Left lung (tissue), 4 donors: ENCODE measurements at regions not wholly inside any gene's neighbourhood (a gene's known extent, or its start where the extent isn't known, plus 50 kb on each side); places are given as distances from the start of the nearest gene placed in this dataset.
A peak's percentile ranks its signal among the peaks of the same experiment; 100 is the strongest.
"Not testable (repeated sequence)": the region's sequence is repeated elsewhere in the genome, so short reads cannot be mapped to it uniquely, and the experiment has no call there.

Experiments used
- ATAC-seq: fragments of 200-7000 bp; cut with Tn5 transposase; one replicate; pipeline ENCODE4 v1.9.1; 2020; ENCODE audit warnings: moderate library complexity
- DNase-seq, 4 donors: peaks; one replicate each; pipeline ENCODE4 v3.0.0-alpha.2; 2013 to 2020
- H3K27ac ChIP-seq, 2 donors: fragments of 200-600 bp; sonication (generic) in 1 of 2; one replicate each; pipeline versions ENCODE4 v1.5.0 to v1.8.0; 2020 to 2021
- H3K27me3 ChIP-seq, 2 donors: fragments of 200-600 bp; sonication (generic) in 1 of 2; one replicate each; pipeline versions ENCODE4 v1.5.0 to v1.8.0; 2020 to 2021
- H3K36me3 ChIP-seq, 2 donors: fragments of 200-600 bp; sonication (generic) in 1 of 2; one replicate each; pipeline versions ENCODE4 v1.5.0 to v1.8.0; 2020 to 2021
- H3K4me1 ChIP-seq, 2 donors: fragments of 200-600 bp; one replicate each; pipeline ENCODE4 v1.8.0; 2021
- H3K4me3 ChIP-seq, 2 donors: fragments of 200-600 bp; sonication (generic) in 1 of 2; one replicate each; pipeline versions ENCODE4 v1.5.0 to v1.8.0; 2020 to 2021; ENCODE audit warnings: mild to moderate bottlenecking in 1 of 2
- H3K9me3 ChIP-seq, 2 donors: fragments of 200-600 bp; sonication (generic) in 1 of 2; one replicate each; pipeline versions ENCODE4 v1.5.0 to v1.8.0; 2020 to 2021
- intact Hi-C, 2 donors: fragments of 100-400 bp; cut with DNase I; formaldehyde crosslinking; loops; one replicate each; pipeline versions ENCODE4 v1.11.2 to v1.14.2; 2022
- TF ChIP-seq, protein P1 (sequence below), 2 donors: fragments of 200-600 bp; sonication (generic) in 1 of 2; IDR thresholded peaks; one replicate each; pipeline versions ENCODE4 v1.5.0 to v1.8.0; 2021; ENCODE audit warnings: antibody characterized with exemption in 2 of 2
- donor health status: DM: no; HTN: yes; CAD: no.
- donor health status: DM: no; HTN: no; CAD: no.

DNA sequence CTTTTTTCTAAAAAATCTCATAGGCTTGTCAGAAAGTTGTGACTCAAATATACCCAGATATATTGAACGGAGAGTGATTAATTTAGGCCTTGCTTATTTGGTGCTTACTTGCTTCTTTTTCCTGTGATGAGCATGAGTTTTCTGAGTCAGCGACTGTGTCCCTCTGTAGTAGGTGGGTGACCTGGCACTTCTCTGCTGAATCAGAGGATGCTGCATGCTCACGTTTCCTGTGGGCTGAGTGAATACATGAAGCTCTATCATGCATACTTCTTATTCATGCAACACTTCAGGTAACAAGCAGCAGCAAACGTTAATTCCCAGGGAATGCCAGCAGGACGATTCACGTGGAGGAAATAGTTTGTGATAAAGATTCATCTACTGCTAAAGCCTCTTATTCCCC is 245.0 kb downstream of the KLF5 start:
- TF ChIP-seq, protein P1, sequence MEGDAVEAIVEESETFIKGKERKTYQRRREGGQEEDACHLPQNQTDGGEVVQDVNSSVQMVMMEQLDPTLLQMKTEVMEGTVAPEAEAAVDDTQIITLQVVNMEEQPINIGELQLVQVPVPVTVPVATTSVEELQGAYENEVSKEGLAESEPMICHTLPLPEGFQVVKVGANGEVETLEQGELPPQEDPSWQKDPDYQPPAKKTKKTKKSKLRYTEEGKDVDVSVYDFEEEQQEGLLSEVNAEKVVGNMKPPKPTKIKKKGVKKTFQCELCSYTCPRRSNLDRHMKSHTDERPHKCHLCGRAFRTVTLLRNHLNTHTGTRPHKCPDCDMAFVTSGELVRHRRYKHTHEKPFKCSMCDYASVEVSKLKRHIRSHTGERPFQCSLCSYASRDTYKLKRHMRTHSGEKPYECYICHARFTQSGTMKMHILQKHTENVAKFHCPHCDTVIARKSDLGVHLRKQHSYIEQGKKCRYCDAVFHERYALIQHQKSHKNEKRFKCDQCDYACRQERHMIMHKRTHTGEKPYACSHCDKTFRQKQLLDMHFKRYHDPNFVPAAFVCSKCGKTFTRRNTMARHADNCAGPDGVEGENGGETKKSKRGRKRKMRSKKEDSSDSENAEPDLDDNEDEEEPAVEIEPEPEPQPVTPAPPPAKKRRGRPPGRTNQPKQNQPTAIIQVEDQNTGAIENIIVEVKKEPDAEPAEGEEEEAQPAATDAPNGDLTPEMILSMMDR (IDR thresholded peaks at IDR 0.05), result no peak
- H3K36me3 ChIP-seq, result no peaks in the 10 kb centered on the region
- H3K27me3 ChIP-seq, result no peaks in the 10 kb centered on the region
- intact Hi-C loops, result no loop called here
- peaks cover 0 to 3% of the 10 kb centered on the region in 2 donors for H3K4me1 ChIP-seq
- no peak for DNase-seq
- no peak for ATAC-seq
- H3K27ac ChIP-seq, result no peak overlapping the region
- H3K4me3 ChIP-seq, result no peak overlapping the region
- no peaks in the 10 kb centered on the region for H3K9me3 ChIP-seq

DNA sequence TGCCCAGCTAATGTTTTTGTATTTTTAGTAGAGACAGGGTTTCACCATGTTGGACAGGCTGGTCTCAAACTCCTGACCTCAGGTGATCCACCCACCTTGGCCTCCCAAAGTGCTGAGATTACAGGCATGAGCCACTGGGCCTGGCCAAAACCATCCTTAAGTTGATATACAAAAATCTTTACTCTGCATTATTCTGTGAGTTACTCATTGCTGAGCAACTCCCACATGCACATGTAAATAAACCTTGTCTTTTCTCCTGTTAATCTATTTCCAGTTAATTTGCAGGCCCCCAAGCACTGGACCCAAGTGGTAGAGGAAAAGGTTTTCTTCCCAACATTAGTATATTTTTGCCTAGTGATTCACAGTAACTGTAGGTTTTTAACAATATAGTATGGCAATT is 242.8 kb downstream of the KLF5 start:
- ATAC-seq, H3K27ac ChIP-seq, DNase-seq, H3K27me3 ChIP-seq, H3K9me3 ChIP-seq, intact Hi-C loops, H3K4me1 ChIP-seq, H3K36me3 ChIP-seq, H3K4me3 ChIP-seq: not testable (repeated sequence)

DNA sequence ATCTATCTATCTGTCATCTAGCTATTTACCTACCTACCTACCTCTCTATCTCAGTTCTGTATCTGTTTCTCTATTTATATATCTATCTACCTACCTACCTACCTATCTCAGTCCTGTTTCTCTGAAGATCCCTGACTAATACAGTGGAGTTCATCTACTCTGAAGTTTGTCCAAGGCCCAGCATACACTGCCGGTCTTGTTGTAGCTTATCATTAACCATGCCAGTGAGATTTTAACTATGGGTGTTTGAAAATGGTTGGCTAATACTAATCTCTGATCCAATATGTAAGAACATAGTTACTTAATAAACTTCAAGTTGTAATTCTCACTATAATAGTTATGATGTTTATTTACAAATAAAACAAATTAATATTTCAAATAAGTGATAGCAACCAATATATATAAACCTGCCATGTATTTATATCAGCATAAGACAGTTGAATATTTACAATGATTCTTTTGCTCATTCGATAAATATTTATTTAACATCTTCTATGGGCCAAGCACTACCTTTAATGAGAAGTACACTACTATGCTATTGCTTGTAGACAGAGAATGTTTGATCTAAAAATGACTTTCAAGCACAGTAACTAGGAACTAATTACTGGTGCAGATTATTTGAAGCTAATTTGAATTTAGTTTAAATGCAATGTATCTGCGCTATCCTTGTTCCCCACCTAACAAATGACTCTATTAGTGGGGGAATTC is 242.1 kb downstream of the KLF5 start:
- ATAC-seq, result peak; percentile 30
- no peak overlapping the region for H3K4me3 ChIP-seq
- no peaks in the 10 kb centered on the region for H3K36me3 ChIP-seq
- no peaks in the 10 kb centered on the region for H3K4me1 ChIP-seq
- no peak for DNase-seq
- TF ChIP-seq, protein P1 (IDR thresholded peaks at IDR 0.05), result no peak
- intact Hi-C loops, result no loop called here
- H3K27me3 ChIP-seq, result no peaks in the 10 kb centered on the region
- no peaks in the 10 kb centered on the region for H3K9me3 ChIP-seq
- no peak overlapping the region for H3K27ac ChIP-seq

DNA sequence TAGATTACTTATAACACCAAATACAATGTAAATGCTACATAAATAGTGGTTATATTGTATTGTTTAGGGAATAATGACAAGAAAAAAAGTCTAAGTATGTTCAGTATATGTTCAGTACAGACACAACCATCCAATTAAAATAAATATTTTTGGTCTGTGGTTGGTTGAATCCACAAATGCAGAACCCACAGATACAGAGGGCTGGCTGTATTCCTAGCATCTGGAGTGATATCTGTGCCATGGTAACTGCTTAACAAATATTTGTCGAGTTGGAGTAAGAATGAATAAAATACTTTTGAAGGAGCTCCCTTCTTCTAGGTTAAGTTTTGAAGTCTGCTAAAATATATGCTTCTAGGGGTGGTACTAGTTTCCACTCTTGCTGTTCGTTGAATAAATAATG is 241.0 kb downstream of the KLF5 start:
- ATAC-seq (peak; percentile 51), DNase-seq (no peak)
- intact Hi-C loops, result no loop called here
- TF ChIP-seq, protein P1 (IDR thresholded peaks at IDR 0.05), result no peak
- Histone ChIP-seq H3K4me1 (no peaks in the 10 kb centered on the region), H3K27me3 (no peaks in the 10 kb centered on the region), H3K36me3 (no peaks in the 10 kb centered on the region), H3K9me3 (no peaks in the 10 kb centered on the region), H3K4me3 (no peak overlapping the region), H3K27ac (no peak overlapping the region)

DNA sequence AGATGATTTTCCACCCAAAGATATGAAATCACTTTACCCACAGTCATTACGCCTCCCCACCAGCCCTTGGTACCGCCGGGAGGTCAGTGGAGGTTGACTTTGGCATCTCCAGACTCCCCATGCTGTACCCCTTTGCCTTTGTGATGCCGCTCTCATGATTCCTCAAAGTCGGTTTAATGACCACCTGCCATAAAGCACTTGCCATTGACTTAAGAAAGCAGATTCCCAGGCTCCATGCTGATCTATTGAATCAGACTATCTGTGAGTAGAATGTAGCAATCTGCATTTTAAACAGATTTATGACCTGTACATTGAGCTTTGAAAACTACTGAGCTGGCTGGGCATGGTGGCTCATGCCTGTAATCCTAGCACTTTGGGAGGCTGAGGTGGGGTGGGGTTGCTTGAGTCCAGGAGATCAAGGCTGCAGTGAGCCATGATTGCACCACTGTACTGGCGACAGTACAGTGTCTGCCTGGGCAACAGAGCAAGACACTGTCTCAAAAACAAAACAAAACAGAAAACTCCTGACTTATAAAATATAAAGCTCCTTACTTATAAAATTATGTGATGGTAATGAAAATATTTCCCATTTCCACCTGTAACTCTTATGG is 235.2 kb downstream of the KLF5 start:
- no peak for DNase-seq
- ATAC-seq, result no peak
- H3K36me3 ChIP-seq, result no peaks in the 10 kb centered on the region
- H3K9me3 ChIP-seq, result no peaks in the 10 kb centered on the region
- TF ChIP-seq, protein P1 (IDR thresholded peaks at IDR 0.05), result no peak
- H3K27me3 ChIP-seq, result no peaks in the 10 kb centered on the region
- no peak overlapping the region for H3K27ac ChIP-seq
- no peaks in the 10 kb centered on the region for H3K4me1 ChIP-seq
- intact Hi-C loops, result no loop called here
- H3K4me3 ChIP-seq, result no peak overlapping the region
